HCT116 (cell line): ENCODE measurements at regions not wholly inside any gene's neighbourhood (a gene's known extent, or its start where the extent isn't known, plus 50 kb on each side); places are given as distances from the start of the nearest gene placed in this dataset.

Experiments used
- ATAC-seq: fragments of 200-7000 bp; cut with Tn5 transposase; 2 replicates; pipeline ENCODE4 v1.9.1; 2020; ENCODE audit warnings: mild to moderate bottlenecking, moderate library complexity
- BruUV-seq: library from RNA; stranded (reverse); fragments of 400-500 nt; replicated peaks from 2 replicates; lab custom pipeline; 2021; lab: Mats Ljungman, UMichigan
- CTCF ChIA-PET: fragments of 300-600 bp; sonication (Branson Sonifier 250); formaldehyde crosslinking; loops from one replicate; lab custom pipeline; 2021; ENCODE audit warnings: antibody characterized with exemption; lab: Charles Lee
- POLR2A ChIA-PET: fragments of 300-600, 350-600 bp; sonication (Branson Sonifier 250); formaldehyde crosslinking; loops from one replicate; lab custom pipeline; 2021; ENCODE audit warnings: antibody characterized with exemption; lab: Charles Lee
- RAD21 ChIA-PET, 2 experiments: fragments of 300-600 bp; sonication (Branson Sonifier 250); formaldehyde crosslinking; loops; one replicate each; lab custom pipeline; 2023; ENCODE audit warnings: low total read pairs in 2 of 2; ENCODE audit not compliant: uncharacterized antibody in 2 of 2, unreplicated experiment in 2 of 2, low non-redundant PET in 1 of 2; lab: Charles Lee
- DNase-seq: peaks from one replicate; pipeline ENCODE4 v3.0.0-alpha.2; 2010; ENCODE audit warnings: low read depth, low spot score
- H2AFZ ChIP-seq: fragments of 200-600 bp; shearing (Covaris generic), sonication (generic); 2 replicates; pipeline ENCODE4 v1.6.1; 2017; ENCODE audit warnings: low read depth, mixed run types, mixed read lengths, antibody characterized with exemption, low read length; ENCODE audit not compliant: poor library complexity, severe bottlenecking
- H3K27ac ChIP-seq: 2 replicates; pipeline ENCODE4 v1.5.1; 2012; ENCODE audit warnings: low read depth, low read length
- H3K27me3 ChIP-seq: fragments of 200-600 bp; sonication (generic); 2 replicates; pipeline ENCODE4 v1.6.1; 2016; ENCODE audit warnings: mixed run types, low read length, mixed read lengths; ENCODE audit not compliant: insufficient read depth
- H3K36me3 ChIP-seq, 2 experiments: fragments of 200-500 bp in 1 of 2; fragments of 200-600 bp in 1 of 2; sonication (Bioruptor generic) in 1 of 2; sonication (generic) in 1 of 2; 2 replicates each; pipeline versions ENCODE4 v1.5.1 to v1.6.1; 2014 to 2016; ENCODE audit warnings: low read length in 2 of 2, inconsistent platforms in 1 of 2, mixed read lengths in 1 of 2, mixed run types in 1 of 2; ENCODE audit not compliant: insufficient read depth in 2 of 2, control insufficient read depth in 1 of 2
- H3K4me1 ChIP-seq, 2 experiments: fragments of 200-600 bp in 1 of 2; sonication (generic) in 1 of 2; 2 replicates each; pipeline versions ENCODE4 v1.5.1 to v1.6.1; 2012 to 2017; ENCODE audit warnings: low read length in 2 of 2, inconsistent platforms in 1 of 2, mild to moderate bottlenecking in 1 of 2, mixed read lengths in 1 of 2, mixed run types in 1 of 2, moderate library complexity in 1 of 2; ENCODE audit not compliant: insufficient read depth in 2 of 2, control insufficient read depth in 1 of 2
- H3K4me2 ChIP-seq: fragments of 200-600 bp; sonication (generic); 2 replicates; pipeline ENCODE4 v1.6.1; 2017; ENCODE audit warnings: mixed run types, low read length, mixed read lengths
- H3K4me3 ChIP-seq, 2 experiments: fragments of 200-600 bp in 1 of 2; sonication (generic) in 1 of 2; replicated peaks in 1 of 2; 2 replicates each; pipeline ENCODE4 v1.5.1; 2011 to 2016; ENCODE audit warnings: low read length in 2 of 2, control low read depth in 1 of 2, low read depth in 1 of 2, mild to moderate bottlenecking in 1 of 2, mixed read lengths in 1 of 2, mixed run types in 1 of 2
- H3K79me2 ChIP-seq: fragments of 200-600 bp; sonication (generic); 2 replicates; pipeline ENCODE4 v1.6.1; 2017; ENCODE audit warnings: mild to moderate bottlenecking, mixed run types, low read length, moderate library complexity, mixed read lengths; ENCODE audit not compliant: insufficient read depth
- H3K9ac ChIP-seq: fragments of 200-600 bp; sonication (generic); 2 replicates; pipeline ENCODE4 v1.6.1; 2016; ENCODE audit warnings: low read length, mixed read lengths
- H3K9me2 ChIP-seq: fragments of 200-600 bp; sonication (generic), shearing (Covaris generic); 2 replicates; pipeline ENCODE4 v1.6.1; 2017; ENCODE audit warnings: mixed run types, mild to moderate bottlenecking, moderate library complexity; ENCODE audit not compliant: insufficient read depth
- H3K9me3 ChIP-seq, 2 experiments: fragments of 200-500 bp in 1 of 2; fragments of 200-600 bp in 1 of 2; sonication (Bioruptor generic) in 1 of 2; sonication (generic) in 1 of 2; 2 replicates each; pipeline ENCODE4 v1.6.1; 2014 to 2017; ENCODE audit warnings: low read length in 2 of 2, mixed read lengths in 2 of 2, inconsistent platforms in 1 of 2, low read depth in 1 of 2, mild to moderate bottlenecking in 1 of 2, mixed run types in 1 of 2, moderate library complexity in 1 of 2; ENCODE audit not compliant: control insufficient read depth in 1 of 2, insufficient read depth in 1 of 2
- H4K20me1 ChIP-seq: fragments of 200-600 bp; sonication (generic), shearing (Covaris generic); 2 replicates; pipeline ENCODE4 v1.6.1; 2017; ENCODE audit warnings: mixed run types, mild to moderate bottlenecking, moderate library complexity; ENCODE audit not compliant: insufficient read depth
- CBX3 ChIP-seq: IDR thresholded peaks from 2 replicates; pipeline ENCODE4 v1.6.1; 2012; ENCODE audit warnings: low read depth
- EGR1 ChIP-seq: IDR thresholded peaks from 2 replicates; pipeline ENCODE4 v1.6.1; 2012; ENCODE audit warnings: low read depth
- ELF1 ChIP-seq: IDR thresholded peaks from 2 replicates; pipeline ENCODE4 v1.6.1; 2012; ENCODE audit warnings: low read depth, borderline replicate concordance
- EZH2phosphoT487 ChIP-seq: fragments of 200-600 bp; IDR thresholded peaks from 2 replicates; pipeline ENCODE4 v1.6.1; 2018; ENCODE audit warnings: antibody characterized with exemption, borderline replicate concordance
- JUND ChIP-seq: IDR thresholded peaks from 2 replicates; pipeline ENCODE4 v1.6.1; 2012
- MAX ChIP-seq: IDR thresholded peaks from 2 replicates; pipeline ENCODE4 v1.6.1; 2012
- POLR2A ChIP-seq: IDR thresholded peaks from 2 replicates; pipeline ENCODE4 v1.7.0; 2011; ENCODE audit warnings: borderline replicate concordance; ENCODE audit not compliant: insufficient read depth, insufficient read length; ENCODE audit errors: extremely low read depth
- POLR2AphosphoS5 ChIP-seq: IDR thresholded peaks from 2 replicates; pipeline ENCODE4 v1.6.1; 2011; ENCODE audit warnings: mild to moderate bottlenecking, low read depth, low read length, moderate library complexity
- RAD21 ChIP-seq: IDR thresholded peaks from 2 replicates; pipeline ENCODE4 v1.6.1; 2012; ENCODE audit warnings: low read depth, mild to moderate bottlenecking
- REST ChIP-seq: IDR thresholded peaks from 2 replicates; pipeline ENCODE4 v1.6.1; 2012; ENCODE audit warnings: low read depth
- SIN3A ChIP-seq: IDR thresholded peaks from 2 replicates; pipeline ENCODE4 v1.6.1; 2012; ENCODE audit warnings: low read depth
- SRF ChIP-seq: IDR thresholded peaks from 2 replicates; pipeline ENCODE4 v1.6.1; 2012; ENCODE audit warnings: low read depth
- TCF7L2 ChIP-seq: IDR thresholded peaks from 2 replicates; pipeline ENCODE4 v1.7.0; 2011; ENCODE audit warnings: borderline replicate concordance, inconsistent platforms; ENCODE audit not compliant: insufficient read depth, insufficient read length; ENCODE audit errors: extremely low read depth
- YY1 ChIP-seq: IDR thresholded peaks from 2 replicates; pipeline ENCODE4 v1.6.1; 2011; ENCODE audit warnings: low read length, low read depth, moderate library complexity, mild to moderate bottlenecking; ENCODE audit not compliant: insufficient replicate concordance; ENCODE audit errors: extremely low read depth
- ZFX ChIP-seq: fragments of 450-650 bp; IDR thresholded peaks from 2 replicates; pipeline ENCODE4 v1.6.1; 2017
- ZNF274 ChIP-seq: fragments of 200-500 bp; sonication (Bioruptor generic); IDR thresholded peaks from 2 replicates; pipeline ENCODE4 v1.6.1; 2014; ENCODE audit warnings: mild to moderate bottlenecking, low read depth, low read length, inconsistent platforms
- intact Hi-C: fragments of 100-400 bp; cut with micrococcal nuclease; formaldehyde crosslinking; loops from 2 replicates; pipeline ENCODE4 v1.10.0; 2022

- Histone ChIP-seq H3K9ac (no peak overlapping the region), H3K27ac (no peak overlapping the region), H3K9me3 (no peaks in the 10 kb centered on the region), H3K27me3 (peaks cover 26% of the 10 kb centered on the region)
- no TSS peak for BruUV-seq
- POLR2A ChIA-PET: no interaction called here
- TF ChIP-seq CBX3: no peak
- no peak for TF ChIP-seq SRF
- no peak for TF ChIP-seq JUND
- TF ChIP-seq EGR1: no peak
- no peak for TF ChIP-seq TCF7L2
- TF ChIP-seq YY1: no peak
- TF ChIP-seq MAX: no peak
- TF ChIP-seq, all 23 proteins: peak for 0
- ATAC-seq: no peak
- Histone ChIP-seq H3K4me3 (no peak overlapping the region), H3K4me1 (no peaks in the 10 kb centered on the region), H3K9me2 (no peaks in the 10 kb centered on the region), H4K20me1 (no peaks in the 10 kb centered on the region), H3K79me2 (no peaks in the 10 kb centered on the region), H3K36me3 (no peaks in the 10 kb centered on the region), H2AFZ (no peak overlapping the region), H3K4me2 (no peak overlapping the region)
- intact Hi-C loops: no loop called here
- ChIA-PET CTCF (no interaction called here), RAD21 (no interaction called here)
- DNase-seq: no peak
Measured at GRCh38 chr3:38966811-38967692, 84.7 kb downstream of the SCN11A start.

- Histone ChIP-seq H3K4me3 (no peak overlapping the region), H4K20me1 (no peaks in the 10 kb centered on the region), H3K79me2 (no peaks in the 10 kb centered on the region), H3K27me3 (peaks cover 26% of the 10 kb centered on the region), H3K36me3 (no peaks in the 10 kb centered on the region), H3K9me2 (no peaks in the 10 kb centered on the region), H3K27ac (no peak overlapping the region), H3K9me3 (no peaks in the 10 kb centered on the region), H3K4me1 (peaks cover 0 to 4% of the 10 kb centered on the region in 2 experiments; a peak in 2 of 4 replicates), H2AFZ (no peak overlapping the region), H3K4me2 (no peak overlapping the region), H3K9ac (no peak overlapping the region)
- DNase-seq (no peak), ATAC-seq (no peak)
- intact Hi-C loops: no loop called here
- BruUV-seq: no TSS peak
- ChIA-PET CTCF (no interaction called here), RAD21 (no interaction called here), POLR2A (no interaction called here)
- no peak for TF ChIP-seq REST
- TF ChIP-seq EGR1: no peak
- no peak for TF ChIP-seq ZFX
- TF ChIP-seq POLR2A: no peak
- no peak for TF ChIP-seq EZH2phosphoT487
- TF ChIP-seq ELF1: no peak
- no peak for TF ChIP-seq MAX
- TF ChIP-seq POLR2AphosphoS5: no peak
- TF ChIP-seq RAD21: no peak
- no peak for TF ChIP-seq ZNF274
- TF ChIP-seq JUND: no peak
- TF ChIP-seq SIN3A: no peak
Measured at GRCh38 chr3:38964646-38965045, 87.1 kb downstream of the SCN11A start.
